GM12878 (cell line): ENCODE measurements at regions not wholly inside any gene's neighbourhood (a gene's known extent, or its start where the extent isn't known, plus 50 kb on each side); places are given as distances from the start of the nearest gene placed in this dataset.

Experiments used
- CREM ChIP-seq: IDR thresholded peaks from 2 replicates; pipeline ENCODE4 v1.6.1; 2014; ENCODE audit warnings: antibody characterized with exemption, low read depth
- CTCF ChIP-seq, 3 experiments: IDR thresholded peaks in 2 of 3; conservative IDR thresholded peaks in 1 of 3; 2 replicates each; pipeline ENCODE4 v1.5.1; 2011; ENCODE audit warnings: low read depth in 3 of 3, low read length in 3 of 3, mild to moderate bottlenecking in 3 of 3, control low read depth in 2 of 3, moderate library complexity in 2 of 3, inconsistent platforms in 1 of 3, mixed read lengths in 1 of 3; ENCODE audit not compliant: control insufficient read depth in 2 of 3, insufficient read depth in 1 of 3; ENCODE audit errors: extremely low read depth in 1 of 3
- EED ChIP-seq: sonication (generic); IDR thresholded peaks from 2 replicates; pipeline ENCODE4 v1.6.1; 2016; ENCODE audit warnings: antibody characterized with exemption, low read depth
- EP300 ChIP-seq, 2 experiments: fragments of 150-350 bp in 1 of 2; IDR thresholded peaks; 2 replicates each; pipeline ENCODE4 v1.6.1; 2011 to 2012; ENCODE audit warnings: low read depth in 2 of 2, low read length in 2 of 2, borderline replicate concordance in 1 of 2, improper control_type of control experiment in 1 of 2, inconsistent platforms in 1 of 2; ENCODE audit not compliant: control insufficient read depth in 1 of 2
- GABPA ChIP-seq: IDR thresholded peaks from 2 replicates; pipeline ENCODE4 v1.6.1; 2014; ENCODE audit warnings: antibody characterized with exemption, low read depth, mild to moderate bottlenecking, inconsistent platforms
- GATAD2B ChIP-seq: fragments of 450-650 bp; conservative IDR thresholded peaks from 2 replicates; pipeline ENCODE4 v1.6.1; 2017; ENCODE audit warnings: low read depth, mild to moderate bottlenecking, moderate library complexity
- JUND ChIP-seq: IDR thresholded peaks from 2 replicates; pipeline ENCODE4 v1.6.1; 2012; ENCODE audit warnings: low read depth, mild to moderate bottlenecking, low read length, improper control_type of control experiment, moderate library complexity
- MXI1 ChIP-seq: fragments of 150-350 bp; IDR thresholded peaks from 2 replicates; pipeline ENCODE4 v1.6.1; 2011; ENCODE audit warnings: low read depth, mild to moderate bottlenecking, inconsistent platforms, low read length, improper control_type of control experiment
- NFYB ChIP-seq: IDR thresholded peaks from 2 replicates; pipeline ENCODE4 v1.6.1; 2011; ENCODE audit warnings: low read depth, mild to moderate bottlenecking, low read length, improper control_type of control experiment, moderate library complexity; ENCODE audit not compliant: insufficient read depth
- POLR2A ChIP-seq: IDR thresholded peaks from 2 replicates; pipeline ENCODE4 v1.6.1; 2011; ENCODE audit warnings: low read depth, mild to moderate bottlenecking, low read length
- SUZ12 ChIP-seq: fragments of 200-600 bp; sonication (generic); IDR thresholded peaks from one replicate; pipeline ENCODE4 v1.6.1; 2018; ENCODE audit warnings: antibody characterized with exemption, mild to moderate bottlenecking; ENCODE audit not compliant: unreplicated experiment
- TAF1 ChIP-seq: IDR thresholded peaks from 2 replicates; pipeline ENCODE4 v1.6.1; 2011; ENCODE audit warnings: mild to moderate bottlenecking, low read depth, low read length, borderline replicate concordance
- USF2 ChIP-seq: IDR thresholded peaks from 2 replicates; pipeline ENCODE4 v1.6.1; 2011; ENCODE audit warnings: low read depth, low read length, improper control_type of control experiment, borderline replicate concordance
- TF ChIP-seq, protein P1 (sequence below): fragments of 450-650 bp; IDR thresholded peaks from 2 replicates; pipeline ENCODE4 v1.6.1; 2018; ENCODE audit warnings: mild to moderate bottlenecking, low read depth, moderate library complexity; ENCODE audit not compliant: partially characterized antibody

GRCh38 chr18:67406714-67407113, 109.8 kb downstream of the DSEL start:
- TF ChIP-seq EED: no peak
- TF ChIP-seq CTCF (IDR thresholded peaks at IDR 0.05 in 2 of 3, conservative IDR thresholded peaks at IDR 0.05 in 1 of 3; ENCODE audit: control insufficient read depth in 2 of 3, extremely low read depth in 1 of 3, insufficient read depth in 1 of 3, low read depth in 3 of 3, low read length in 3 of 3): no peak
- TF ChIP-seq GATAD2B: no peak
- TF ChIP-seq SUZ12: no peak
- TF ChIP-seq CREM: no peak
- TF ChIP-seq MXI1: no peak
- no peak for TF ChIP-seq JUND
- no peak for TF ChIP-seq POLR2A
- TF ChIP-seq, protein P1, sequence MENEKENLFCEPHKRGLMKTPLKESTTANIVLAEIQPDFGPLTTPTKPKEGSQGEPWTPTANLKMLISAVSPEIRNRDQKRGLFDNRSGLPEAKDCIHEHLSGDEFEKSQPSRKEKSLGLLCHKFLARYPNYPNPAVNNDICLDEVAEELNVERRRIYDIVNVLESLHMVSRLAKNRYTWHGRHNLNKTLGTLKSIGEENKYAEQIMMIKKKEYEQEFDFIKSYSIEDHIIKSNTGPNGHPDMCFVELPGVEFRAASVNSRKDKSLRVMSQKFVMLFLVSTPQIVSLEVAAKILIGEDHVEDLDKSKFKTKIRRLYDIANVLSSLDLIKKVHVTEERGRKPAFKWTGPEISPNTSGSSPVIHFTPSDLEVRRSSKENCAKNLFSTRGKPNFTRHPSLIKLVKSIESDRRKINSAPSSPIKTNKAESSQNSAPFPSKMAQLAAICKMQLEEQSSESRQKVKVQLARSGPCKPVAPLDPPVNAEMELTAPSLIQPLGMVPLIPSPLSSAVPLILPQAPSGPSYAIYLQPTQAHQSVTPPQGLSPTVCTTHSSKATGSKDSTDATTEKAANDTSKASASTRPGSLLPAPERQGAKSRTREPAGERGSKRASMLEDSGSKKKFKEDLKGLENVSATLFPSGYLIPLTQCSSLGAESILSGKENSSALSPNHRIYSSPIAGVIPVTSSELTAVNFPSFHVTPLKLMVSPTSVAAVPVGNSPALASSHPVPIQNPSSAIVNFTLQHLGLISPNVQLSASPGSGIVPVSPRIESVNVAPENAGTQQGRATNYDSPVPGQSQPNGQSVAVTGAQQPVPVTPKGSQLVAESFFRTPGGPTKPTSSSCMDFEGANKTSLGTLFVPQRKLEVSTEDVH: no peak
- TF ChIP-seq GABPA: no peak
- no peak for TF ChIP-seq TAF1
- TF ChIP-seq USF2: no peak
- no peak for TF ChIP-seq NFYB
- TF ChIP-seq EP300 (IDR thresholded peaks at IDR 0.05; ENCODE audit: borderline replicate concordance in 1 of 2, control insufficient read depth in 1 of 2, low read depth in 2 of 2, low read length in 2 of 2): no peak
